Gastrocnemius medialis (tissue), 4 donors: ENCODE measurements at regions not wholly inside any gene's neighbourhood (a gene's known extent, or its start where the extent isn't known, plus 50 kb on each side); places are given as distances from the start of the nearest gene placed in this dataset.

ENCODE experiments used
- POLR2A ChIP-seq, 2 donors: fragments of 450-650 bp; IDR thresholded peaks; one replicate each; pipeline ENCODE4 v1.6.1; 2017; ENCODE audit warnings: antibody characterized with exemption in 2 of 2, mild to moderate bottlenecking in 2 of 2, moderate library complexity in 2 of 2
- TF ChIP-seq, protein P1 (sequence below), 5 experiments: fragments of 450-650 bp in 3 of 5; fragments of 200-600 bp in 2 of 5; sonication (generic) in 2 of 5; IDR thresholded peaks in 4 of 5; conservative IDR thresholded peaks in 1 of 5; 1 replicate in 4 of 5; 2 replicates in 1 of 5; pipeline ENCODE4 v1.5.1; 2016 to 2019; ENCODE audit warnings: antibody characterized with exemption in 5 of 5, mild to moderate bottlenecking in 3 of 5, moderate library complexity in 3 of 5

DNA sequence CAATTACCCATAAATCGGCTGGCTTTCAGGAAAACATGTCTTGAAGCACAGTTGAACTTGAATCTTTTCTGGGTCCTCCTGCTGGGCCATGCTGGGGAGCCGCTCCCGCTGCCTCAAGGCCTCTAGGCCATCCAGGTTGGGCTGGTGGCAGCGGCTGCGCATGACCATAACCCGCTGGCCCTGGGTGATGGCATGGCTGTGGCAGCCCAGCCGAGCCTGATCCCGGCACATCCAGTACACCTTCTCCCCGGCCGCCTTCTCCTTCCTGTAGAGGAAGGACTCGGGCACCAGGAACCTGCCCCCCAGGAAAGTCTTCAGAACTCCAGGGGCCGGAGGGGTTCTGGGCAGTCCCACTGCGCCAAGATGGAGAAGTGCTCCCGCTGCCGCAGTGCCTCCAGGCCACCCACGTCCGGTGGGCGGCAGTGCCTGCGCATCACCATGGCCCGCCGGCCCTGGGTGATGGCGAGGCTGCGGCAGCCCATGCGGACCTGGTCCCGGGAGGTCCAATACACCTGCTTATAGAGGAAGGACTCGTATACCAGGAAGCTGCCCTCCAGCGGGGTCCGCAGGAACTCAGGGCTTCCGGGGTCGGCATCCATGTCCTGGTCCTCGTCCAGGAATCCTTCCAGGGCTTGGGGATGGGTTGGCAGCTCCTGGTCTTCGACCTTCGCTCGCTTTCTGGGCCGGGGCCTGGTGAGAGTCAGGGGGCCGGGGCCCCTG is 84.3 kb upstream of the FXR1 start:
- TF ChIP-seq, protein P1, sequence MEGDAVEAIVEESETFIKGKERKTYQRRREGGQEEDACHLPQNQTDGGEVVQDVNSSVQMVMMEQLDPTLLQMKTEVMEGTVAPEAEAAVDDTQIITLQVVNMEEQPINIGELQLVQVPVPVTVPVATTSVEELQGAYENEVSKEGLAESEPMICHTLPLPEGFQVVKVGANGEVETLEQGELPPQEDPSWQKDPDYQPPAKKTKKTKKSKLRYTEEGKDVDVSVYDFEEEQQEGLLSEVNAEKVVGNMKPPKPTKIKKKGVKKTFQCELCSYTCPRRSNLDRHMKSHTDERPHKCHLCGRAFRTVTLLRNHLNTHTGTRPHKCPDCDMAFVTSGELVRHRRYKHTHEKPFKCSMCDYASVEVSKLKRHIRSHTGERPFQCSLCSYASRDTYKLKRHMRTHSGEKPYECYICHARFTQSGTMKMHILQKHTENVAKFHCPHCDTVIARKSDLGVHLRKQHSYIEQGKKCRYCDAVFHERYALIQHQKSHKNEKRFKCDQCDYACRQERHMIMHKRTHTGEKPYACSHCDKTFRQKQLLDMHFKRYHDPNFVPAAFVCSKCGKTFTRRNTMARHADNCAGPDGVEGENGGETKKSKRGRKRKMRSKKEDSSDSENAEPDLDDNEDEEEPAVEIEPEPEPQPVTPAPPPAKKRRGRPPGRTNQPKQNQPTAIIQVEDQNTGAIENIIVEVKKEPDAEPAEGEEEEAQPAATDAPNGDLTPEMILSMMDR (IDR thresholded peaks at IDR 0.05 in 4 of 5, conservative IDR thresholded peaks at IDR 0.05 in 1 of 5) = no peak
- no peak for TF ChIP-seq POLR2A (IDR thresholded peaks at IDR 0.05)
